ENCODE measurements at regions not wholly inside any gene's neighbourhood (a gene's known extent, or its start where the extent isn't known, plus 50 kb on each side); places are given as distances from the start of the nearest gene placed in this dataset.

- dilution Hi-C loops (cut with MboI; ENCODE audit: extremely low pct_ligation_motif_present, low sequenced_read_pairs): loop anchor here (10.0 kb wide), 1 partner anchor 174 kb away; no protein-coding TSS in a partner anchor
- H3K9ac ChIP-seq (replicated peaks; ENCODE audit: extremely low read depth, insufficient read depth, low read length): no peak overlapping the region
- FAIRE-seq (no peak), DNase-seq (ENCODE audit: low read depth, low spot score) (no peak)
- no peak overlapping the region for H3K4me2 ChIP-seq (ENCODE audit: insufficient read depth, low read length)
- no peak overlapping the region for H2AFZ ChIP-seq (ENCODE audit: low read depth, low read length)
- H3K79me2 ChIP-seq (ENCODE audit: control insufficient read depth, insufficient read depth, low read length): no peaks in the 10 kb centered on the region
- no peaks in the 10 kb centered on the region for H3K36me3 ChIP-seq (ENCODE audit: control insufficient read depth in 2 of 2, extremely low read depth in 1 of 2, insufficient read depth in 2 of 2, low read length in 2 of 2)
- ChIA-PET POLR2A (no interaction called here), CTCF (no interaction called here)
- intact Hi-C loops (cut with micrococcal nuclease): no loop called here
- H3K4me3 ChIP-seq (replicated peaks in 1 of 3; ENCODE audit: insufficient read depth in 1 of 3, low read depth in 1 of 3, low read length in 3 of 3): no peak overlapping the region
- no peak for TF ChIP-seq JUN (IDR thresholded peaks at IDR 0.05; ENCODE audit: borderline replicate concordance, insufficient read depth, insufficient read length, low read depth)
- no peak for TF ChIP-seq CTCF (IDR thresholded peaks at IDR 0.05; ENCODE audit: extremely low read depth in 1 of 2, insufficient read depth in 1 of 2, low read depth in 1 of 2, low read length in 2 of 2)
- no peak for TF ChIP-seq EZH2 (IDR thresholded peaks at IDR 0.05; ENCODE audit: borderline replicate concordance, low read depth, low read length, severe bottlenecking)
- TF ChIP-seq MAX (IDR thresholded peaks at IDR 0.05; ENCODE audit: insufficient read depth, insufficient read length): no peak
- no peak for TF ChIP-seq MYC (IDR thresholded peaks at IDR 0.05; ENCODE audit: low read depth, low read length)
- no peak for TF ChIP-seq FOS (IDR thresholded peaks at IDR 0.05; ENCODE audit: borderline replicate concordance, insufficient read depth, low read length)
- H3K27me3 ChIP-seq (ENCODE audit: control insufficient read depth in 2 of 2, insufficient read depth in 2 of 2, low read length in 2 of 2): peaks cover 0 to 2% of the 10 kb centered on the region in 2 experiments
- no peaks in the 10 kb centered on the region for H4K20me1 ChIP-seq (replicated peaks; ENCODE audit: control insufficient read depth, extremely low read depth, insufficient read depth, low read length)
- no peaks in the 10 kb centered on the region for H3K4me1 ChIP-seq (ENCODE audit: control insufficient read depth, extremely low read depth, insufficient read depth, low read length)
- BruUV-seq (replicated peaks): no TSS peak
- H3K9me1 ChIP-seq (replicated peaks; ENCODE audit: control insufficient read depth, extremely low read depth, insufficient read depth, low read length): no peaks in the 10 kb centered on the region
- H3K27ac ChIP-seq (ENCODE audit: insufficient read depth, low read depth, low read length): no peak overlapping the region
- H3K9me3 ChIP-seq (replicated peaks; ENCODE audit: control insufficient read depth, insufficient read depth, low read length): no peaks in the 10 kb centered on the region
Measured at GRCh38 chr20:40578961-40579360, 110.1 kb downstream of the MAFB start.

GRCh38 chr20:40575851-40576250 is 113.2 kb downstream of the MAFB start:
- Histone ChIP-seq H3K27me3 (ENCODE audit: control insufficient read depth in 2 of 2, insufficient read depth in 2 of 2, low read length in 2 of 2) (peaks cover 0 to 2% of the 10 kb centered on the region in 2 experiments), H3K9ac (replicated peaks; ENCODE audit: extremely low read depth, insufficient read depth, low read length) (no peak overlapping the region), H3K36me3 (ENCODE audit: control insufficient read depth in 2 of 2, extremely low read depth in 1 of 2, insufficient read depth in 2 of 2, low read length in 2 of 2) (no peaks in the 10 kb centered on the region), H3K4me2 (ENCODE audit: insufficient read depth, low read length) (no peak overlapping the region), H3K79me2 (ENCODE audit: control insufficient read depth, insufficient read depth, low read length) (no peaks in the 10 kb centered on the region), H3K27ac (ENCODE audit: insufficient read depth, low read depth, low read length) (no peak overlapping the region), H3K9me1 (replicated peaks; ENCODE audit: control insufficient read depth, extremely low read depth, insufficient read depth, low read length) (no peaks in the 10 kb centered on the region), H3K9me3 (replicated peaks; ENCODE audit: control insufficient read depth, insufficient read depth, low read length) (no peaks in the 10 kb centered on the region), H4K20me1 (replicated peaks; ENCODE audit: control insufficient read depth, extremely low read depth, insufficient read depth, low read length) (no peaks in the 10 kb centered on the region), H3K4me1 (ENCODE audit: control insufficient read depth, extremely low read depth, insufficient read depth, low read length) (no peaks in the 10 kb centered on the region), H3K4me3 (replicated peaks in 1 of 3; ENCODE audit: insufficient read depth in 1 of 3, low read depth in 1 of 3, low read length in 3 of 3) (no peak overlapping the region), H2AFZ (ENCODE audit: low read depth, low read length) (no peak overlapping the region)
- no TSS peak for BruUV-seq (replicated peaks)
- no peak for DNase-seq (ENCODE audit: low read depth, low spot score)
- POLR2A ChIA-PET: no interaction called here
- intact Hi-C loops (cut with micrococcal nuclease): no loop called here
- dilution Hi-C loops (cut with MboI; ENCODE audit: extremely low pct_ligation_motif_present, low sequenced_read_pairs): loop anchor here (10.0 kb wide), 1 partner anchor 171 kb away; no protein-coding TSS in a partner anchor
- CTCF ChIA-PET: no interaction called here
- TF ChIP-seq FOS (IDR thresholded peaks at IDR 0.05; ENCODE audit: borderline replicate concordance, insufficient read depth, low read length) (no peak), GATA2 (IDR thresholded peaks at IDR 0.05; ENCODE audit: insufficient read depth, insufficient read length, low read depth, low read length) (no peak), JUN (IDR thresholded peaks at IDR 0.05; ENCODE audit: borderline replicate concordance, insufficient read depth, insufficient read length, low read depth) (no peak), CTCF (IDR thresholded peaks at IDR 0.05; ENCODE audit: extremely low read depth in 1 of 2, insufficient read depth in 1 of 2, low read depth in 1 of 2, low read length in 2 of 2) (no peak), MYC (IDR thresholded peaks at IDR 0.05; ENCODE audit: low read depth, low read length) (no peak), POLR2AphosphoS5 (IDR thresholded peaks at IDR 0.05; ENCODE audit: insufficient read depth, low read depth, low read length) (no peak), EZH2 (IDR thresholded peaks at IDR 0.05; ENCODE audit: borderline replicate concordance, low read depth, low read length, severe bottlenecking) (no peak), POLR2A (IDR thresholded peaks at IDR 0.05; ENCODE audit: low read depth, low read length) (no peak), MAX (IDR thresholded peaks at IDR 0.05; ENCODE audit: insufficient read depth, insufficient read length) (no peak)
- no peak for FAIRE-seq
